HUES64 (cell line): ENCODE measurements at regions not wholly inside any gene's neighbourhood (a gene's known extent, or its start where the extent isn't known, plus 50 kb on each side); places are given as distances from the start of the nearest gene placed in this dataset.

Experiments used
- H3K27ac ChIP-seq: 2 replicates; pipeline ENCODE4 v1.7.0; 2013; ENCODE audit warnings: low read depth, low read length, inconsistent platforms
- H3K27me3 ChIP-seq: 2 replicates; pipeline ENCODE4 v1.6.1; 2013; ENCODE audit warnings: mild to moderate bottlenecking, low read length; ENCODE audit not compliant: insufficient read depth
- H3K36me3 ChIP-seq: 2 replicates; pipeline ENCODE4 v1.6.1; 2013; ENCODE audit warnings: mild to moderate bottlenecking, low read length; ENCODE audit not compliant: insufficient read depth
- H3K4me1 ChIP-seq: 2 replicates; pipeline ENCODE4 v1.6.1; 2013; ENCODE audit warnings: mild to moderate bottlenecking, low read length, moderate library complexity; ENCODE audit not compliant: insufficient read depth
- H3K4me3 ChIP-seq: 2 replicates; pipeline ENCODE4 v1.5.1; 2013; ENCODE audit warnings: mild to moderate bottlenecking, low read length, moderate library complexity
- H3K9ac ChIP-seq: 2 replicates; pipeline ENCODE4 v1.6.1; 2013; ENCODE audit warnings: mild to moderate bottlenecking, low read depth, low read length
- H3K9me3 ChIP-seq: 2 replicates; pipeline ENCODE4 v1.6.1; 2013; ENCODE audit warnings: low read depth, low read length; ENCODE audit not compliant: insufficient read depth
- WGBS: fragments of 150-250, 120-280 bp; methylation state at CpG from one replicate; pipeline ENCODE4 v1.1.7; 2013; ENCODE audit warnings: missing lambda C conversion rate; 5-methylcytosine and 5-hydroxymethylcytosine counted together

DNA sequence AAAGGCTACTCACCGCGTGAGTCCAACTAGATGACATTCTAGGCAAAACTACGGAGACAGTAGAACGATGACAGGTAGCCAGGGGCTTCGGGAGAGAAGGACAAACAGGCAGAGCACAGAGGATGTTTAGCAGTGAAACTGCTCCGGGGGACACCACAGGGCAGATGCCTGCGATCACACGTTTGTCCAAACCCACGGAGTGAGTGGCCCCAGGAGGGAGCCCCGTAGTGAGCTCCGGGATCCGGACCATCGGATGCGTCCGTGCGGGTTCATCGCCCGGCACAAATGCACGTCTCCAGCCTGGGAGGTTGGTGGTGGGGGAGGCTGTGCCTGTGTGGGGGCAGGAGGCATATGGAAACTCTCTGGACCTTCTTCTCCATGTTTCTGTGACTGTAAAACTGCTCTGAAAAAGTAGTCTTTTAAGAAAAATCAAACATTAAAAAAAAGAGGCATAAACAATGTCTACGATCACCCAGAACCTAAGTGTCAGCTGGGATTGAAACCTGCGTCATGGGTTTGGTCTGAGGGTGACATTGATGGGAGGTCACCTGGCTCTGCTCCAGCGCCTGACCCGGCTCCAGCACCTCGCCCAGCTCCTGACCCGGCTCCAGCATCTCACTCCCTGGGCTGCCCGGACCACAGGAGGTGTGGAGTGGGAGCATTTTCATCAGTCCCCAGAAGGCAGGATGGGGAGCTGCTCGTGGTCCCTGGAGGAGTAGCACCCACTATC, 83.0 kb upstream of the CTDP1 start:
- no peaks in the 10 kb centered on the region for H3K9me3 ChIP-seq
- H3K36me3 ChIP-seq, result no peaks in the 10 kb centered on the region
- H3K27ac ChIP-seq, result no peak overlapping the region
- no peak overlapping the region for H3K9ac ChIP-seq
- H3K4me3 ChIP-seq, result no peak overlapping the region
- H3K4me1 ChIP-seq, result no peaks in the 10 kb centered on the region
- WGBS, result 89% methylated on average over 27 of the region's 27 CpGs
- H3K27me3 ChIP-seq, result no peaks in the 10 kb centered on the region

DNA sequence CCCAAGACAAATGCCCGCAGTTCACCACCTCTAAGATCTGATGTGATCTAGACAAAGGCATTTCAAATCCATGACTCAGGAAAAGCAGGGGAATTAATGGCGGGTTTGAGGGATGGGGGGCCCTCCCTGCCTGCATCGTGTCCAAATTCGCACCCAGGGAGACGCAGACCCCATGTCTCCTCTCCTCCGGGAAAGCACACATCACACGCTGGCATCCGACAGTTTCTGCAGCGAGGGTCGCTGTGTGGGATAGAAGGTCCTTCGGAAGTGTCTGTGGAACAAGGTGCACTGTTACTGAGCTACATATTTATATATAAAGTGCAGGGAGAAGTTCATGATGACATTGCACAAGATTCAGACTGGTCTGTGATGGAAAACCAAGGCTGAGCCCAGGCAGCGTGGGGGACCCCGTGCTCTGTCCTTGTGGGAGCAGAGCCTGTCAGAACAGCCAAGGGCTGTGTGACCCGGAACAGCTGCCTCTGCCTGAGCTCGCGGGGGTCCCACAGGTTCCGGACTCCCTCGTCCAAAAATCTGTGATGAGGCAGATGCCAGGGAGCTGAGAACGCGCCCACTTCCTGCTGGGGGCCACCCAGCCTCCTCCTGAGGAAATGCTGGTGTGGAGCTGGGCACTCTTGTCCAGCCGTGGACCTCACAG, 82.3 kb upstream of the CTDP1 start:
- Histone ChIP-seq H3K9ac (no peak overlapping the region), H3K27ac (no peak overlapping the region), H3K27me3 (no peaks in the 10 kb centered on the region), H3K9me3 (no peaks in the 10 kb centered on the region), H3K4me3 (no peak overlapping the region), H3K36me3 (no peaks in the 10 kb centered on the region), H3K4me1 (no peaks in the 10 kb centered on the region)
- WGBS, result 96% methylated on average over 21 of the region's 21 CpGs

DNA sequence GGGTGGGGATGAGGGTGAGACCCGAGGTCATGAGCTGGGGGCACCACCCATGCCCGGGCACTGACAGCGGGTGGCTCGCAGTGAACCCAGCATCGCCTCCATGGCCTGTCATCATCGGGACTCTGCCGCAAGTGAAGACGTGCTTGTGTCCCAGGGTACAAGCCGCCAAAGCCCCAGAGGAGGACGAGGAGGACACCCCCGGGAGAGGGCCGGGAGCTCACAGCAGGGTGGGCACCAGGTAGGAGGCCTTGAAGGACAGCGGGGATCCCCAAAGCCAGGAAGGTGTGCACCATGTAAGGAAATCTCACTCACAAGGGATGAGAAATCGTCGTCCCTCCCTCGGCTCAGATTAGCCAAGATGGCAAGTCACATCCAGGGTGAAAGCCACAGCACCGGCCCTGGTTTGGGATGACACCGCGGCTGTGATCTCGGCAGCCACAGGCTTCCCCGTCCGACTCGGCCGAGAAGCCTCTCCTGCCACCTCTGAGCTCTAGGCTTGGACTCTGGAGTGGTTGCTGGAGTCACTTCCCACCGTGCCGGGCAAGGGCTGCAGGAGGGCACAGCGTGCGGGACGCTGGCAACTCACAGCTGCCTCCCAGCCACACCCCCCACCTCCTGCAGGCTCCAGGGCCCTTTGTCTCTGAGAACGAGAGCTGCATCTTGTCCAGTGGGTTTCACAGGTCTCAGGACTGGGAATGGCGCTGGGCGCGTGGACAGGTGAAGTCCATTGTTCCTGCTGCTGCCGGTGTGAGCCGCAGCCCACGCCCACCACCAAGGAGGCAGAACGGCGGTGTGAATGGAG, 81.6 kb upstream of the CTDP1 start:
- H3K9me3 ChIP-seq, result no peaks in the 10 kb centered on the region
- no peaks in the 10 kb centered on the region for H3K27me3 ChIP-seq
- no peak overlapping the region for H3K9ac ChIP-seq
- WGBS, result 87% methylated on average over 38 of the region's 38 CpGs
- no peaks in the 10 kb centered on the region for H3K36me3 ChIP-seq
- no peak overlapping the region for H3K4me3 ChIP-seq
- H3K4me1 ChIP-seq, result no peaks in the 10 kb centered on the region
- no peak overlapping the region for H3K27ac ChIP-seq

DNA sequence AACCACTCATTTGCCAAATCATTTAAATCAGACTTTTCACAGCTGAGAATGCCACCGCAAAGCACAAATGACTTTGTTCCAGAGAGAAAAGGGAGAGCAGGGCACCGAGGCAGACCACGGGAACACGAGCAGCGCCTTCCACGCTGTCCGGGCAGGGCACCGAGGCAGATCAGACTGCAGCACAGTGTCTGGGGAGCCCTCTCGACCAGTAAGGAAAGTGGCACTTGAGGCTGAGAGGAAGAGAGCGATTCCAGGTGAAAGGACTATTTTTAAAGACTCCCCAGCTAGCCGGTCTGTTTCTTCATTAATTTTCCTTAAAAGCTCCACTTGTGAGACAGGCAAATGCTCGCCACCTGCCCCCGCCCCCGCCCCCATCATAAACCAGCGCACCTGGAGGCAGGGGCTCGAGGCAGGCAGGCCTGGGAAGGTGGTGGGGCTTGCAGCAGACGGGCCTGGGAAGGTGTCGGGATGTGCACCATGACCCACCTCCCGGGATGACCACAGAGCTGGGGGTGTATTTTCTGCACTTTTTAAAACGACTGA, 80.9 kb upstream of the CTDP1 start:
- Histone ChIP-seq H3K27ac (no peak overlapping the region), H3K9ac (no peak overlapping the region), H3K4me3 (no peak overlapping the region), H3K9me3 (no peaks in the 10 kb centered on the region), H3K27me3 (no peaks in the 10 kb centered on the region), H3K36me3 (no peaks in the 10 kb centered on the region), H3K4me1 (no peaks in the 10 kb centered on the region)
- 86% methylated on average over 20 of the region's 20 CpGs for WGBS

DNA sequence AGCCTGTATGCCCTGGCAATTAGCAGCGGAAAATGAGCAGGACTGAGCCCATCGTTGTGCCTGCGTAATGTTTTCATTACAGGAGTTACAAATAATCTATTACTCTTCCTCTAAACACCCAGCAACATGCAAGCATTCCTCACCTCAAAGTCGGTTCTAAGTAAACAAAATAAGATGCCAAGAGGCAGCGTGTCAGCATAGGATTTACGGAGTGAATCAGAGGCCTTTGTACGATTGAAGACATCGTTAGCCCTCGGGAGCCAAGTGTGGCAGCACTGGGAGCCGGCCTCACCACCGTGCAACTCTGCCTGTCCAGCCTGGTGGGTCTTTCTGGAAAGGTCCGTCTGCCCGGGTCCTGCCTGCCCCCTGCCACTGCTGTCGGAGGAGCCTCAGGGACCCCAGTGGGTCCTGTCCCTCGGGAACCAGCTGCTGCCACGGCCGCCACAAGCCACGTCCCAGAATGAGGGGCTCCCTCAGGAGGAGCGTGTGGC, 80.1 kb upstream of the CTDP1 start:
- 86% methylated on average over 19 of the region's 19 CpGs for WGBS
- H3K4me1 ChIP-seq, result no peaks in the 10 kb centered on the region

DNA sequence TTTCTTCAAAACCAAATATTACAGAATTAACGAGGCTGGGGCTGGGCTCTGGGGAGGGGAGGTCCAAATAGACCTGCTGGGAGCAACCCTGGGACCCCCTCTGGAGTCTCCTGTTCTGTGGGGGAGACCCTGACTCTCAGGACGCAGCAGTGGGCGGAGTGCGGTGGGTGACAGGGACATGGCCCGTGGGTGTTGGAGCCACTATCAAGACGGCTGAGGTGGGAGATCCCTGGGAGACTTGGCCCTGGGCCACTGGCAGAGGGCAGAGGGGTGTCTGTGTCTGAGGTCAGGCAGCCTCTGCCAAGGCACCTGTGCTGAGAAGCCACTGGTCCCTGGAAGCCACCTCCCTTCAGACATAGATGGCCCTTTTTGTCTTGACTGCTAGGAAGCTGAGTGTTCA, 79.5 kb upstream of the CTDP1 start:
- WGBS, result 93% methylated on average over 6 of the region's 6 CpGs
- no peaks in the 10 kb centered on the region for H3K9me3 ChIP-seq
- H3K9ac ChIP-seq, result no peak overlapping the region
- no peaks in the 10 kb centered on the region for H3K36me3 ChIP-seq
- H3K4me1 ChIP-seq, result no peaks in the 10 kb centered on the region
- H3K27me3 ChIP-seq, result no peaks in the 10 kb centered on the region
- no peak overlapping the region for H3K4me3 ChIP-seq
- H3K27ac ChIP-seq, result peak overlapping the region; percentile 41; the same call in 1 of the 2 replicates

More for the DNA sequence above, 80.1 kb upstream of the CTDP1 start:
- H3K27ac ChIP-seq, result no peak overlapping the region
- H3K9me3 ChIP-seq, result no peaks in the 10 kb centered on the region
- no peaks in the 10 kb centered on the region for H3K36me3 ChIP-seq
- H3K4me3 ChIP-seq, result no peak overlapping the region
- no peak overlapping the region for H3K9ac ChIP-seq
- H3K27me3 ChIP-seq, result no peaks in the 10 kb centered on the region

DNA sequence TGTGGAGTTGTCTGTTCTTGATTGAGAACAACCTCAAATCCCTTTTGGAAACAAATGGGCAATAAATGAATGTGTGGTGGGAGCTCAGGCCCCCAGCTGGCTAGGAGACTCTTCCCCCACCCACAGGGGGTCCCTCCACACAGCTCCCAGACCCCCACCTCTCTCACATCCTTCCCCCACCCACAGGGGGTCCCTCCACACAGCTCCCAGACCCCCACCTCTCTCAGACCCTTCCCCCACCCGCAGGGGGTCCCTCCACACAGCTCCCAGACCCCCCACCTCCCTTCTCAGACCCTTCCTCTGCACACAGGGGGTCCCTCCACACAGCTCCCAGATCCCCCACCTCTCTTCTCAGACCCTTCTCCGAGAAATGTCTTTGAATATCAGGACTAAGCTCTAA, 79.0 kb upstream of the CTDP1 start:
- Histone ChIP-seq H3K36me3 (no peaks in the 10 kb centered on the region), H3K4me3 (no peak overlapping the region), H3K9ac (no peak overlapping the region), H3K27ac (peak overlapping the region; percentile 41; the same call in 1 of the 2 replicates), H3K4me1 (no peaks in the 10 kb centered on the region), H3K27me3 (no peaks in the 10 kb centered on the region), H3K9me3 (no peaks in the 10 kb centered on the region)
- 80% methylated on average over 2 of the region's 2 CpGs for WGBS

DNA sequence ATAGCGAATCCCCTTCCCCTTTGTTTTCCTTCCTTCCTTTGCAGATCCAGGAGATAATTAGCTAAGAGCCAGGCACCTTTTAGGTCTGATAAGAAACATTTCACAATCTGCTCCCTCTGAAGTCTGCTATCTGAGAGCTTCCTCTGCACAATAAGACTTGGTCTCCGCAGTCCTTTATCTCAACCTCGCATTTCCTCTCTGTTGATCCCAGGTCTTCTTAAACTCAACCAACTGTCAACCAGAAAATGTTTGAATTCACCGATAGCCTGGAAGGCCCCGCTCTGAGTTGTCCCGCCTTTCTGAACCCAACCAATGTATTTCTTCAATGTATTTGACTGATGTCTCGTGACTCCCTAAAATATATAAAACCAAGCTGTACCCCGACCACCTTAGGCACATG, 78.4 kb upstream of the CTDP1 start:
- Histone ChIP-seq H3K9ac (no peak overlapping the region), H3K36me3 (no peaks in the 10 kb centered on the region), H3K4me3 (no peak overlapping the region), H3K27me3 (no peaks in the 10 kb centered on the region), H3K4me1 (no peaks in the 10 kb centered on the region), H3K9me3 (no peaks in the 10 kb centered on the region), H3K27ac (no peak overlapping the region; the same call in 1 of the 2 replicates)
- WGBS, result 80% methylated on average over 8 of the region's 8 CpGs

DNA sequence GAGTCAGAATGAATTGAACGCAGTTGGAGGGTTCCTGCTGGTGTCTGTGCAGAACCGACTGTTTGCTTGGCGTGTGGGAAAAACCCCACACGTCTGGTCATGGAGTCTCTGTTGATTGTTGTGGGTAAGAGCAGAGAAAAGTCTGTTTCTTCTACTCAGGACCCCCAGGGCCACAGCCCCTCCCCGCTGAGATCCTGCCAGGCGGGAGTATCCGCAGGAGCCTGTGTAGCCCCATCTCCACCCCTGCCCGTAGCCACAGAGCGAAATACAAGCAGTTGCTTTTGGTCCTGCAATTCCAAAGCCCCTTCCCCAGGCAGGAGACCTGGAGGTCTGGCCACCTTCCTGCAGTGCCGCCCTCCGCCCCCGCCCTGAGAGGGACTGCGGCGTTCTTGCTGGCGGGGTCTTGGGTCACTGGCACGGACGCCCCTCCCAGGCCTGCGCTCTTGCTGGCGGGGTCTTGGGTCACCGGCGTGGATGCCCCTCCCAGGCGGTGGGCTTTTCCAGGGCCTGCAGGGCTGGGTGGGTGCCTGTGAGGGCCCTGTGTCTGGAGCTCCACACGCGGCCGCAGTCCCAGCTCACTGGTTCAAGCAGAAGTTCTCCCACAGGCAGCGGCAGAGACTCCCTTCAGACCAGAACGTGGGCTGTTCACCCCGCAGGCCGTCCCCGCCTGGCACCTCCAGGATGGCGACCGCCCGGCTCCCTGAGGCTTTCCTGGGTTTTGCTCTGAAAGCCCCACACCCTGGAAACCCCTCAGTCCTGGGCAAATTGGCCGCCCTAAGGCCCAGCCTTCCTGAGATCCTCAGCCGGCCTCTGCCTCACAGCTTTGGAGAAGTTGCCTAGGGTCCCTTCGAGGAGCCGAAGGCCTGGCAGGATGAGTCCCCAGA, 76.0 kb upstream of the CTDP1 start:
- Histone ChIP-seq H3K27me3 (no peaks in the 10 kb centered on the region), H3K9me3 (no peaks in the 10 kb centered on the region), H3K27ac (no peak overlapping the region), H3K4me1 (no peaks in the 10 kb centered on the region), H3K9ac (no peak overlapping the region), H3K36me3 (no peaks in the 10 kb centered on the region), H3K4me3 (no peak overlapping the region)
- WGBS, result 95% methylated on average over 37 of the region's 37 CpGs

DNA sequence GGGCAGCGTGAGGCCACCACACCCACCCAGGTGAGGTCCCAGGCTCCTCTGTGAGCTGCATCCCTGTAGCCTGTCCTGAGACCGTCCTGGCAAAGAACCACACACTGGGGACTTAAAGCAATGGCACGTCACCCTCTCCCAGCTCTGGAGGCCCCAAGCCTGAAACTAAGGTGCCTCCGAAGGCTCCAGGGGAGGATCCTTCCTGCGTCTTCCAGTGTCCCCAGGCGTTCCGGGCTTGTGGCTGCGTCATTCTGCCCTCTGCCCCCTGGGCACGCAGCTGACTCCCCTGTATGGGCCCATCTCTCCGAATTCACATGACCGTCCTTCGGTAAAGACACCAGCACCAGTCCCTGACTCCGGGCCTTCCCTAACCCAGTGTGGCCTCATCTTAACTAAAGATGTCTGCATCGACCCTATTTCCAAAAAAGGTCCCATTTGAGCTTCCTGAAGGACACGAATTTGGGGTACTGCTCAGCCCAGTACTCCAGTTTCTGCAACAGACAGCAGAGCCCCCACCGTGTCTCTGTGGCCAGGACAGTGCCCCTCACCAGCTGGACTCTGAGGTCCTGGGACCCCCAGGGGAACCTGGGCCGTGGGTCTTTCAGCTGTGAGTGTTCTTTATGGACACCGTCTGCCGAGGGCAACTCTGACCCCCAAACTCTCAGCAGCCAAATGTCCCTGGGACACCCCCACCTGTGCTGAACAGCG, 75.2 kb upstream of the CTDP1 start:
- 85% methylated on average over 20 of the region's 20 CpGs for WGBS
- H3K4me1 ChIP-seq, result no peaks in the 10 kb centered on the region
- no peak overlapping the region for H3K27ac ChIP-seq

More for the DNA sequence above, 75.2 kb upstream of the CTDP1 start:
- H3K27me3 ChIP-seq, result no peaks in the 10 kb centered on the region
- no peak overlapping the region for H3K9ac ChIP-seq
- no peaks in the 10 kb centered on the region for H3K9me3 ChIP-seq
- no peaks in the 10 kb centered on the region for H3K36me3 ChIP-seq
- no peak overlapping the region for H3K4me3 ChIP-seq
